ENCODE measurements at regions not wholly inside any gene's neighbourhood (a gene's known extent, or its start where the extent isn't known, plus 50 kb on each side); places are given as distances from the start of the nearest gene placed in this dataset.

- TF ChIP-seq CTCF (IDR thresholded peaks at IDR 0.05; ENCODE audit: low read depth, low read length, missing input control) = peak; percentile 45
- no peak for TF ChIP-seq TAF1 (conservative IDR thresholded peaks at IDR 0.05)
- no peak for TF ChIP-seq JUND (IDR thresholded peaks at IDR 0.05)
- peak; percentile 82 to 86 for TF ChIP-seq RAD21 (IDR thresholded peaks at IDR 0.05)
- no peak for TF ChIP-seq YY1 (IDR thresholded peaks at IDR 0.05)
- no peak for TF ChIP-seq ATF3 (IDR thresholded peaks at IDR 0.05)
Measured at GRCh38 chr15:37204692-37205091, 104.3 kb upstream of the MEIS2 start.

All from liver (tissue), 3 donors.